ENCODE measurements at regions not wholly inside any gene's neighbourhood (a gene's known extent, or its start where the extent isn't known, plus 50 kb on each side); places are given as distances from the start of the nearest gene placed in this dataset.

DNA sequence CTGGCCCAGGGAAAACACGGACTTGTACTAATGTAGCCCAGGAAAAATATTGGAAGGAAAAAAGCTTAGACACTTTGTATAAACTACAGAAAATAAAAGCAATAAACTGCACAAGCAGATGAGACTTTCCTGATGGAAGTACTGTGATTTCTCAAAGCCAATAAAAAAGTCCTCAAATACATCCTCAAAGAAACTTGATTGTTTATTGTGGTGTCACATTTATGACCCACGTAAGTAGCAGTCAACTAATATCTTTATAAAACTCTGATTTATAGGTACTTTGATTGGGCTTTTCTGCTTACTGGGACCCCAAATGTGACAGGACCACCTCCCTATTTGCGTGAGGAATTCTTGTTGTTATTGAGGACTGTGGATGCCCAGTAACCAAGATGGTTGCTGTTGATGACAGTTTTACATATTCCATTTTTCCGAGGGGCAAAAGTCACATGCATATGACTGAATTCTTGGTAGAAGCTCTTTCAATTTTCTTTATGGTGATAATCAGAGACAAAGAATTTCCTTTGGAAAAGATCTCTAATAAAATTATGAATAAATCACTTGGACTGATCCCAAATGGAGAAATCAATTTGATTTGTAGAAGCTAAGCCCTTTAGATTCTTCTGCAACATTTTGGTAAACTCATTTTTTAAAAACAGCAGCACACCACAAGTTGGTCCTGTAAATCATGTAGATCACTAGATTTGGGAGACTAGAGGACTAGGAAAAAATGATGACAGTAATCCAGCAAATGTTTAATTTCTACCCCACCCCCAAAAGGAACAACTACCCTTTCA lies 159.0 kb upstream of the TSC22D2 start:
- ATAC-seq, result no peak
- Histone ChIP-seq H3K27me3 (no peaks in the 10 kb centered on the region), H3K4me1 (peaks cover 13 to 21% (median 14%) of the 10 kb centered on the region in 3 donors), H3K9me3 (no peaks in the 10 kb centered on the region), H3K36me3 (no peaks in the 10 kb centered on the region), H3K27ac (no peak overlapping the region), H3K4me3 (no peak overlapping the region)
- DNase-seq, result no peak
- 81 to 86% methylated on average over 4 of the region's 4 CpGs for whole genome bisulfite sequencing, 2 donors
- FAIRE-seq, result no peak
- intact Hi-C loops (cut with DNase I), result no loop called here
- TF ChIP-seq, protein P1, sequence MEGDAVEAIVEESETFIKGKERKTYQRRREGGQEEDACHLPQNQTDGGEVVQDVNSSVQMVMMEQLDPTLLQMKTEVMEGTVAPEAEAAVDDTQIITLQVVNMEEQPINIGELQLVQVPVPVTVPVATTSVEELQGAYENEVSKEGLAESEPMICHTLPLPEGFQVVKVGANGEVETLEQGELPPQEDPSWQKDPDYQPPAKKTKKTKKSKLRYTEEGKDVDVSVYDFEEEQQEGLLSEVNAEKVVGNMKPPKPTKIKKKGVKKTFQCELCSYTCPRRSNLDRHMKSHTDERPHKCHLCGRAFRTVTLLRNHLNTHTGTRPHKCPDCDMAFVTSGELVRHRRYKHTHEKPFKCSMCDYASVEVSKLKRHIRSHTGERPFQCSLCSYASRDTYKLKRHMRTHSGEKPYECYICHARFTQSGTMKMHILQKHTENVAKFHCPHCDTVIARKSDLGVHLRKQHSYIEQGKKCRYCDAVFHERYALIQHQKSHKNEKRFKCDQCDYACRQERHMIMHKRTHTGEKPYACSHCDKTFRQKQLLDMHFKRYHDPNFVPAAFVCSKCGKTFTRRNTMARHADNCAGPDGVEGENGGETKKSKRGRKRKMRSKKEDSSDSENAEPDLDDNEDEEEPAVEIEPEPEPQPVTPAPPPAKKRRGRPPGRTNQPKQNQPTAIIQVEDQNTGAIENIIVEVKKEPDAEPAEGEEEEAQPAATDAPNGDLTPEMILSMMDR (IDR thresholded peaks at IDR 0.05), result no peak

DNA sequence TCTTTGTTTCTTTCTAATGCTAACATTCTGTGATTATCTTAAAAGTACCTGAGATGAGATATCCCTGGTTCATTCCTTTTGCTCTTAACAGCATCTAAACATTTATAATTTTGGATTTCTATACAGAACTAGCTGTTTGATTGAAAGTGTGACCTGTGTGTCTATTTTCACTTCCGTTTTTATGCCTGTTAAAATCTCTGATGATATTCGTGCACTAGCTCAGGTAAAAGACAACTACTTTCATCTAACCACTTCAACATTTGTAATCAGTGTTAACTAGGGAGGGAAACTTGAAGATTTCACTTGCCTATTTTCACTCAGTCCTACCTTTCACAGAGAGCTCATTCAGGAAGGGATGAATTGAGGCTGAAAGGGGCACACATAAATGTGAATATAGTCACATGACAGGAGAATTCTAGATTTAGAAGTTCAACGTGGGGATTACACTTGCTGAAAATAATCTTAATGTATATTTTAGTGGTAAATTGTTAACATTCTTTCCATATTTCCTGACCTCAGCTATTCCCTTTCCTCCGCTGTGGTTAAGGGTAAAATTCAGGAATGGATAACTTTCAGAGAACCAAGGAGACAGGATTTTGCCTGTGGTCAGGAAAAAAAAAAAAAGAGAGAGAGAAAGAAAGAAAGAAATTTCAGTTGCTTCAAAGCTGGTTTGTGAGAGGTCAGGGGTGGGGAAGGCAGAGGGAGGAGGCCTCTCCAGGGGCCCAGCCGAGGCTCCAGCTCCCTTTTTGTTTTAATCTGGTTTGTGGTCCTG lies 159.8 kb upstream of the TSC22D2 start:
- Histone ChIP-seq H3K4me3 (no peak overlapping the region), H3K27ac (no peak overlapping the region), H3K4me1 (peaks cover 12 to 17% (median 12%) of the 10 kb centered on the region in 3 donors), H3K36me3 (no peaks in the 10 kb centered on the region), H3K27me3 (no peaks in the 10 kb centered on the region), H3K9me3 (no peaks in the 10 kb centered on the region)
- intact Hi-C loops (cut with DNase I), result no loop called here
- no peak for DNase-seq
- 71 to 73% methylated on average over 5 of the region's 5 CpGs for WGBS, 2 donors
- TF ChIP-seq, protein P1 (IDR thresholded peaks at IDR 0.05), result no peak
- no peak for FAIRE-seq
- no peak for ATAC-seq

DNA sequence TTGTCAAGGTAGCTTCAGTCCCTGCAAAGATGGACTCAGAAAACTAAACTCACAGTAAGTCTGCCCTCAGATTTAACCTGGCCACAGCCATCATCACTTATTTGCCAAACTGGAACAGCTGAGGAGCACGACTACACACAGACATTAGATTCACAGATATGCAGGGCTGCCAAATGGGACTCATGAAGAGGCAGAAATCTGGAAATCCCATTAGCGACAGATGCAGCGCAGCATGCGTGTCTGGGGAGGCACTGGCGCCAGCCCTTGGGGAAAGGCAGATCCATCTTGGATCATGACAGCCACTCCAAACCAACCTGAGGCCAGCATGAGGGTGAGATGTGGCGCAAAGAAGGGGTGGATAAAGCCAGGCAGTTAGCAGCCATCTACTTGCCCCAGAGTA lies 160.7 kb upstream of the TSC22D2 start:
- no peak for DNase-seq
- TF ChIP-seq, protein P1 (IDR thresholded peaks at IDR 0.05), result no peak
- no peaks in the 10 kb centered on the region for H3K9me3 ChIP-seq
- FAIRE-seq, result no peak
- 96% methylated on average over 6 of the region's 6 CpGs for WGBS, 2 donors
- H3K4me3 ChIP-seq, result no peak overlapping the region
- peaks cover 3 to 8% (median 6%) of the 10 kb centered on the region in 3 donors for H3K4me1 ChIP-seq
- H3K27me3 ChIP-seq, result no peaks in the 10 kb centered on the region
- H3K27ac ChIP-seq, result no peak overlapping the region
- intact Hi-C loops (cut with DNase I), result no loop called here
- no peaks in the 10 kb centered on the region for H3K36me3 ChIP-seq
- no peak for ATAC-seq

DNA sequence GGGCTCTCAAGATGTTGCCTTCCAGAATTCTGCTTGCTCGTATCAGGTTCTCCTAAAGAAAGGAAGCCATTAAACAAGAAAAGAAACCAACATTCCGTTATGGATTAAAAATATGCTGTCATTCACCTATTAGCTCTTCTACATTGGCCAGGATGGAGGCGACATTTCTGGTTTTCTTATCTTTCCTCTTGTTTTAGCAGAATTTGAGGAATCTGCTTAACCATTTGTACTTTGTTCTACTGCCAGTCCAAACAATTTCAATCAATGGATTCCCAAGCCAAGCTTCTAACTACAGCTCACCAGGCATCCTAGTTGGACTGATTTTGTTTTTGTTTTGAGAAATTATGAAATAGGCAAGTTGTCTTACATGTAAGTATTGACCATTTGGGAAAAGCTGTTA lies 164.6 kb upstream of the TSC22D2 start:
- ATAC-seq (no peak), FAIRE-seq (no peak), DNase-seq (no peak)
- Histone ChIP-seq H3K4me3 (no peak overlapping the region), H3K27me3 (no peaks in the 10 kb centered on the region), H3K4me1 (peaks cover 0 to 5% (median 3%) of the 10 kb centered on the region in 3 donors), H3K36me3 (no peaks in the 10 kb centered on the region), H3K9me3 (no peaks in the 10 kb centered on the region), H3K27ac (no peak overlapping the region)
- 57 to 74% methylated on average over 3 of the region's 3 CpGs for WGBS, 2 donors
- intact Hi-C loops (cut with DNase I), result no loop called here
- TF ChIP-seq, protein P1 (IDR thresholded peaks at IDR 0.05), result no peak
